Right lobe of liver (tissue), 6 donors: ENCODE measurements at regions not wholly inside any gene's neighbourhood (a gene's known extent, or its start where the extent isn't known, plus 50 kb on each side); places are given as distances from the start of the nearest gene placed in this dataset.

Experiments
- ATAC-seq, 4 donors: fragments of 200-7000 bp; cut with Tn5 transposase; one replicate each; pipeline ENCODE4 v1.9.1; 2020; ENCODE audit warnings: mild to moderate bottlenecking in 4 of 4, moderate library complexity in 4 of 4
- DNase-seq, 3 donors: peaks; one replicate each; pipeline ENCODE4 v3.0.0-alpha.2; 2020
- H3K27ac ChIP-seq, 3 donors: fragments of 200-600 bp; one replicate each; pipeline ENCODE4 v1.8.0; 2022
- H3K27me3 ChIP-seq, 2 donors: fragments of 200-600 bp; one replicate each; pipeline ENCODE4 v1.8.0; 2022
- H3K36me3 ChIP-seq, 4 donors: fragments of 200-600 bp; sonication (generic) in 1 of 4; one replicate each; pipeline versions ENCODE4 v1.5.1 to v1.8.0; 2017 to 2022; ENCODE audit warnings: control low read depth in 1 of 4
- H3K4me1 ChIP-seq, 4 donors: fragments of 200-600 bp; sonication (generic) in 1 of 4; one replicate each; pipeline versions ENCODE4 v1.5.1 to v1.8.0; 2017 to 2022; ENCODE audit warnings: control low read depth in 1 of 4
- H3K4me3 ChIP-seq, 3 donors: fragments of 200-600 bp; one replicate each; pipeline ENCODE4 v1.8.0; 2022
- H3K9me3 ChIP-seq, 4 donors: fragments of 200-600 bp; sonication (generic) in 1 of 4; one replicate each; pipeline versions ENCODE4 v1.5.1 to v1.8.0; 2017 to 2022; ENCODE audit warnings: control low read depth in 1 of 4
- POLR2A ChIP-seq: fragments of 450-650 bp; IDR thresholded peaks from one replicate; pipeline ENCODE4 v1.6.1; 2017; ENCODE audit warnings: antibody characterized with exemption, mild to moderate bottlenecking
- WGBS: methylation state at CpG from one replicate; pipeline ENCODE4 v1.1.6; 2018; ENCODE audit warnings: low coverage, low lambda C conversion rate; ENCODE audit not compliant: insufficient coverage; ENCODE audit errors: missing lambda C conversion rate; 5-methylcytosine and 5-hydroxymethylcytosine counted together
- intact Hi-C, 2 donors: fragments of 100-400 bp; cut with DNase I; formaldehyde crosslinking; loops; one replicate each; pipeline versions ENCODE4 v1.11.2 to v1.14.1; 2022
- TF ChIP-seq, protein P1 (sequence below), 4 donors: fragments of 200-600 bp in 3 of 4; fragments of 450-650 bp in 1 of 4; IDR thresholded peaks; one replicate each; pipeline versions ENCODE4 v1.5.1 to v1.8.0; 2016 to 2022; ENCODE audit warnings: antibody characterized with exemption in 4 of 4, mild to moderate bottlenecking in 2 of 4
- donor health status: DM: no; HTN: yes; CAD: no.
- donor health status: DM: no; HTN: no; CAD: no.
- donor health status: DM: no; HTN: no; CAD: no.
- donor health status: DM: no; HTN: yes; CAD: no.
- donor health status: DM: no; HTN: yes; CAD: no.

DNA sequence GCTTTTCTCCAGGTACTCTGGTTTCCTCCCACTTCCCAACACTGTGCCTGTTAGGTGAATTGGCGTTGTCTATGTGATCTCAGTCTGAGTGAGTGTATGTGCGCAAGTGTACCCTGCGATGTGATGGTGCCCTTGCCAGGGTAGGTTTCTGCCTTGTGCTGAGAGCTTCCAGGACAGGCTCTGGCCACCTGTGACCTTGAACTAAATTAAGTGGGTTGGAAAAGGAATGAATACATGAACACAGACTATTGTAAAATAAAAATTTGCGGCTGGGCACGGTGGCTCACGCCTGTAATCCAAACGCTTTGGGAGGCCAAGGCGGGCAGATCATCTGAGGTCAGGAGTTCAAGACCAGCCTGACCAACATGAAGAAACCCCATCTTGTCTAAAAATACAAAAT is 678.0 kb downstream of the DHX35 start:
- no peaks in the 10 kb centered on the region for H3K27me3 ChIP-seq
- intact Hi-C loops, result no loop called here
- ATAC-seq, result no peak
- H3K36me3 ChIP-seq, result no peaks in the 10 kb centered on the region
- H3K27ac ChIP-seq, result no peak overlapping the region
- TF ChIP-seq, protein P1, sequence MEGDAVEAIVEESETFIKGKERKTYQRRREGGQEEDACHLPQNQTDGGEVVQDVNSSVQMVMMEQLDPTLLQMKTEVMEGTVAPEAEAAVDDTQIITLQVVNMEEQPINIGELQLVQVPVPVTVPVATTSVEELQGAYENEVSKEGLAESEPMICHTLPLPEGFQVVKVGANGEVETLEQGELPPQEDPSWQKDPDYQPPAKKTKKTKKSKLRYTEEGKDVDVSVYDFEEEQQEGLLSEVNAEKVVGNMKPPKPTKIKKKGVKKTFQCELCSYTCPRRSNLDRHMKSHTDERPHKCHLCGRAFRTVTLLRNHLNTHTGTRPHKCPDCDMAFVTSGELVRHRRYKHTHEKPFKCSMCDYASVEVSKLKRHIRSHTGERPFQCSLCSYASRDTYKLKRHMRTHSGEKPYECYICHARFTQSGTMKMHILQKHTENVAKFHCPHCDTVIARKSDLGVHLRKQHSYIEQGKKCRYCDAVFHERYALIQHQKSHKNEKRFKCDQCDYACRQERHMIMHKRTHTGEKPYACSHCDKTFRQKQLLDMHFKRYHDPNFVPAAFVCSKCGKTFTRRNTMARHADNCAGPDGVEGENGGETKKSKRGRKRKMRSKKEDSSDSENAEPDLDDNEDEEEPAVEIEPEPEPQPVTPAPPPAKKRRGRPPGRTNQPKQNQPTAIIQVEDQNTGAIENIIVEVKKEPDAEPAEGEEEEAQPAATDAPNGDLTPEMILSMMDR (IDR thresholded peaks at IDR 0.05), result no peak
- no peak for TF ChIP-seq POLR2A
- WGBS, result 82% methylated on average over 8 of the region's 8 CpGs
- no peak overlapping the region for H3K4me3 ChIP-seq
- H3K4me1 ChIP-seq, result no peaks in the 10 kb centered on the region
- no peak for DNase-seq
- H3K9me3 ChIP-seq, result no peaks in the 10 kb centered on the region

DNA sequence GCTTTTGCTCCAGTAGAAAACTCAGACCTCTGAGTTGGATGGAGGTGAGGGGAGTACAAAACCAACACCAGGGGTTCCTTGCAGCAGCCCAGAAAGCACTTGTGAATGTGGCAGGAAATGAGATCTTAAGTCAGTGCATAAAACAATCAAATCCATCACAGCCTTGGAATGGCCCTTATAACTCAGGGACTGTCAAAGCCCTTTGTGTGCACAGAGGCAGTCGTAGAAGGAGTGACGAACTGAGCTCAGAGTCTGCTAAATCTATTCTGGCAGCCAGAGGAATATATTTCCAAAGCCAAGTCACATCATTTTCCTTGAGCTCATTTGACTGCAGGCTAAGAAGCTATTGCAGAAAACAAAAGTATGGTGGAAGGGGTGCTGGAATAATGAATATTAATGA is 676.6 kb downstream of the DHX35 start:
- WGBS, result 40% methylated on average over 1 of the region's 2 CpGs
- TF ChIP-seq, protein P1 (IDR thresholded peaks at IDR 0.05), result no peak
- TF ChIP-seq POLR2A, result no peak
- no peaks in the 10 kb centered on the region for H3K27me3 ChIP-seq
- no peaks in the 10 kb centered on the region for H3K9me3 ChIP-seq
- no peaks in the 10 kb centered on the region for H3K36me3 ChIP-seq
- H3K4me3 ChIP-seq, result no peak overlapping the region
- ATAC-seq, result no peak
- no peaks in the 10 kb centered on the region for H3K4me1 ChIP-seq
- DNase-seq, result no peak
- intact Hi-C loops, result no loop called here
- H3K27ac ChIP-seq, result no peak overlapping the region

DNA sequence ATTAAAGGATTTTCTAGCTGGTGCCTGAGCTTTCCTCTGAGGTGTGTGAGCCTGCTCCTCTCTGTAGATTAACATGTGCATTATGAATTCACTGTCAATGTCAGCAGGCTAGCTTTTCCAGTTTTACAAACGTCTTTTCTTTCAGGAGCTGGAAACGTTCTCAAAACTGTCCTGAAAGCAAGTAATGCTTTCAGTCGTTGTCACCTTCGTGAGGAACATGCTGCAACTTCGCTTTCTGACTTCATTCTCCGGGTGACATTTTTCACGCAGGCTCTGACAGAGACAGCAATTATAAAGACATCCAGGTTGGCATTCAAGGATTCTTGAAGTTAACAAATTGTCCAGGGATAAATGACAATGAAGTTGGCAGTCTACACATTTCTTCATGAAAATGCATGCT is 671.5 kb downstream of the DHX35 start:
- no peaks in the 10 kb centered on the region for H3K9me3 ChIP-seq
- no peak overlapping the region for H3K27ac ChIP-seq
- no peaks in the 10 kb centered on the region for H3K4me1 ChIP-seq
- ATAC-seq, result no peak
- intact Hi-C loops, result no loop called here
- no peaks in the 10 kb centered on the region for H3K36me3 ChIP-seq
- no peaks in the 10 kb centered on the region for H3K27me3 ChIP-seq
- H3K4me3 ChIP-seq, result no peak overlapping the region
- DNase-seq, result no peak
- TF ChIP-seq, protein P1 (IDR thresholded peaks at IDR 0.05), result no peak
- TF ChIP-seq POLR2A, result no peak
- 57% methylated on average over 7 of the region's 7 CpGs for WGBS

DNA sequence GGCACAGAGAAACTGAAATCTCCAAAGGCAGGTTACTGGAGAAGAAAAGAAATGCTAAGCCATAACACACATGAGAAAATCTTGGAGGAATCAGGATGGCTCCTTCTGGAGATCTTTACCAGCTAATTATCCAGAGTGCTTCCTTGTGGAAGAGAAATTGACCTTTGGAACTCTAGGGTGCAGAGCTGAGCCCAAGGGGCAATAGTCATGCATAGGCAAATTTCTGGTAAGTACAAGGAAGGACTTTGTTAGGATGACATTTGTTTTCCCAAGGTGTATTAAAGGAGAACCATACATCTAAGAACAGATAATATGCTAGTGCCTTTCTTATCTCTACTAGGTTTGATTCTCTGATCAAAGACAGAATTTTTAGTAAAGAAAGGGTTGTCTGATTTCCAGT is 670.6 kb downstream of the DHX35 start:
- intact Hi-C loops, result no loop called here
- H3K27ac ChIP-seq, result no peak overlapping the region
- no peaks in the 10 kb centered on the region for H3K27me3 ChIP-seq
- ATAC-seq (no peak), DNase-seq (no peak)
- H3K36me3 ChIP-seq, result no peaks in the 10 kb centered on the region
- no peaks in the 10 kb centered on the region for H3K4me1 ChIP-seq
- no peak overlapping the region for H3K4me3 ChIP-seq
- no peaks in the 10 kb centered on the region for H3K9me3 ChIP-seq
- TF ChIP-seq POLR2A, result no peak
- TF ChIP-seq, protein P1 (IDR thresholded peaks at IDR 0.05), result no peak

DNA sequence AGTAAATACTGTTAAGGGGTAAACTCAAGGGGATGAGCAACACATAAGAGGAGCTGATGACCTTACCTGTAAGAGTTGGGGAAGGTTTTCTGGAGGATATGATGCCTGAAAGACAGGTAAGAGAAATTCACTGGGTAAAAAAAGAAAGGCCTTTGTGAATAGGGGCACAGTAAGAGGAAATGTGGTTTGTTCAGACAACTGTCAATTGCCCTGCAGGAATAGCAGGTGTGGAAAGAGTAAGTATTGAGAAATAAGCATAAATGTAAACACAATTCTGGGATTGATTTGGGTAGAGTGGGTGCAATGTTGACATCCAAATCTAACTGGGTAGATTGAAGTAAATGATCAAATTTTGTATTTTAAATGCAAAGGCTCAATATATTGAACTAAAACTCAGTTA is 670.0 kb downstream of the DHX35 start:
- ATAC-seq (no peak), DNase-seq (no peak)
- no peak overlapping the region for H3K4me3 ChIP-seq
- no peaks in the 10 kb centered on the region for H3K9me3 ChIP-seq
- no peaks in the 10 kb centered on the region for H3K27me3 ChIP-seq
- no peaks in the 10 kb centered on the region for H3K4me1 ChIP-seq
- H3K36me3 ChIP-seq, result no peaks in the 10 kb centered on the region
- intact Hi-C loops, result no loop called here
- TF ChIP-seq POLR2A, result no peak
- TF ChIP-seq, protein P1 (IDR thresholded peaks at IDR 0.05), result no peak
- H3K27ac ChIP-seq, result no peak overlapping the region
